HCT116 (cell line): ENCODE measurements at regions not wholly inside any gene's neighbourhood (a gene's known extent, or its start where the extent isn't known, plus 50 kb on each side); places are given as distances from the start of the nearest gene placed in this dataset.
"Not testable (repeated sequence)": the region's sequence is repeated elsewhere in the genome, so short reads cannot be mapped to it uniquely, and the experiment has no call there.

Experiments used
- CEBPB ChIP-seq: IDR thresholded peaks from 2 replicates; pipeline ENCODE4 v1.6.1; 2012; ENCODE audit warnings: low read depth
- CTCF ChIP-seq, 3 experiments: fragments of 200-600 bp in 1 of 3; sonication (generic) in 1 of 3; IDR thresholded peaks in 2 of 3; conservative IDR thresholded peaks in 1 of 3; 2 replicates each; pipeline ENCODE4 v1.5.1; 2012 to 2017; ENCODE audit warnings: low read depth in 2 of 3, low read length in 2 of 3, antibody characterized with exemption in 1 of 3, borderline replicate concordance in 1 of 3, control low read depth in 1 of 3, mild to moderate bottlenecking in 1 of 3, mixed read lengths in 1 of 3, mixed run types in 1 of 3, moderate library complexity in 1 of 3; ENCODE audit not compliant: insufficient read depth in 1 of 3
- EZH2 ChIP-seq: fragments of 200-600 bp; sonication (generic); IDR thresholded peaks from 2 replicates; pipeline ENCODE4 v1.6.1; 2017; ENCODE audit warnings: antibody characterized with exemption, mixed run types
- EZH2phosphoT487 ChIP-seq: fragments of 200-600 bp; IDR thresholded peaks from 2 replicates; pipeline ENCODE4 v1.6.1; 2018; ENCODE audit warnings: antibody characterized with exemption, borderline replicate concordance
- MAX ChIP-seq: IDR thresholded peaks from 2 replicates; pipeline ENCODE4 v1.6.1; 2012
- POLR2A ChIP-seq: IDR thresholded peaks from 2 replicates; pipeline ENCODE4 v1.7.0; 2011; ENCODE audit warnings: borderline replicate concordance; ENCODE audit not compliant: insufficient read depth, insufficient read length; ENCODE audit errors: extremely low read depth
- POLR2AphosphoS5 ChIP-seq: IDR thresholded peaks from 2 replicates; pipeline ENCODE4 v1.6.1; 2011; ENCODE audit warnings: mild to moderate bottlenecking, low read depth, low read length, moderate library complexity
- RAD21 ChIP-seq: IDR thresholded peaks from 2 replicates; pipeline ENCODE4 v1.6.1; 2012; ENCODE audit warnings: low read depth, mild to moderate bottlenecking
- SIN3A ChIP-seq: IDR thresholded peaks from 2 replicates; pipeline ENCODE4 v1.6.1; 2012; ENCODE audit warnings: low read depth
- SP1 ChIP-seq: IDR thresholded peaks from 2 replicates; pipeline ENCODE4 v1.6.1; 2012; ENCODE audit warnings: low read depth
- YY1 ChIP-seq: IDR thresholded peaks from 2 replicates; pipeline ENCODE4 v1.6.1; 2011; ENCODE audit warnings: low read length, low read depth, moderate library complexity, mild to moderate bottlenecking; ENCODE audit not compliant: insufficient replicate concordance; ENCODE audit errors: extremely low read depth
- ZFX ChIP-seq: fragments of 450-650 bp; IDR thresholded peaks from 2 replicates; pipeline ENCODE4 v1.6.1; 2017
- TF ChIP-seq, protein P1 (sequence below): IDR thresholded peaks from 2 replicates; pipeline ENCODE4 v1.6.1; 2011; ENCODE audit warnings: mild to moderate bottlenecking, low read length, moderate library complexity; ENCODE audit not compliant: insufficient replicate concordance; ENCODE audit errors: extremely low read depth
- TF ChIP-seq, protein P2 (sequence below): IDR thresholded peaks from 2 replicates; pipeline ENCODE4 v1.6.1; 2012

GRCh38 chr4:14426297-14426696 is 576.0 kb upstream of the CPEB2 start:
- not testable (repeated sequence) for TF ChIP-seq EZH2; MAX; EZH2phosphoT487; POLR2A; POLR2AphosphoS5; YY1; CTCF (IDR thresholded peaks at IDR 0.05 in 2 of 3, conservative IDR thresholded peaks at IDR 0.05 in 1 of 3; ENCODE audit: borderline replicate concordance in 1 of 3, insufficient read depth in 1 of 3, low read depth in 2 of 3, low read length in 2 of 3); SP1; SIN3A; ZFX; RAD21; CEBPB
- TF ChIP-seq, protein P1, sequence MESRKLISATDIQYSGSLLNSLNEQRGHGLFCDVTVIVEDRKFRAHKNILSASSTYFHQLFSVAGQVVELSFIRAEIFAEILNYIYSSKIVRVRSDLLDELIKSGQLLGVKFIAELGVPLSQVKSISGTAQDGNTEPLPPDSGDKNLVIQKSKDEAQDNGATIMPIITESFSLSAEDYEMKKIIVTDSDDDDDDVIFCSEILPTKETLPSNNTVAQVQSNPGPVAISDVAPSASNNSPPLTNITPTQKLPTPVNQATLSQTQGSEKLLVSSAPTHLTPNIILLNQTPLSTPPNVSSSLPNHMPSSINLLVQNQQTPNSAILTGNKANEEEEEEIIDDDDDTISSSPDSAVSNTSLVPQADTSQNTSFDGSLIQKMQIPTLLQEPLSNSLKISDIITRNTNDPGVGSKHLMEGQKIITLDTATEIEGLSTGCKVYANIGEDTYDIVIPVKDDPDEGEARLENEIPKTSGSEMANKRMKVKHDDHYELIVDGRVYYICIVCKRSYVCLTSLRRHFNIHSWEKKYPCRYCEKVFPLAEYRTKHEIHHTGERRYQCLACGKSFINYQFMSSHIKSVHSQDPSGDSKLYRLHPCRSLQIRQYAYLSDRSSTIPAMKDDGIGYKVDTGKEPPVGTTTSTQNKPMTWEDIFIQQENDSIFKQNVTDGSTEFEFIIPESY, result not testable (repeated sequence)
- TF ChIP-seq, protein P2, sequence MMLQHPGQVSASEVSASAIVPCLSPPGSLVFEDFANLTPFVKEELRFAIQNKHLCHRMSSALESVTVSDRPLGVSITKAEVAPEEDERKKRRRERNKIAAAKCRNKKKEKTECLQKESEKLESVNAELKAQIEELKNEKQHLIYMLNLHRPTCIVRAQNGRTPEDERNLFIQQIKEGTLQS, result not testable (repeated sequence)
